SK-N-SH treated with all-trans-retinoic acid at 6 μM for 48 hours (cell line): ENCODE measurements at regions not wholly inside any gene's neighbourhood (a gene's known extent, or its start where the extent isn't known, plus 50 kb on each side); places are given as distances from the start of the nearest gene placed in this dataset.

ENCODE experiments used
- ATAC-seq: fragments of 200-7000 bp; cut with Tn5 transposase; 3 replicates; pipeline ENCODE4 v1.9.1; 2020; ENCODE audit warnings: mild to moderate bottlenecking, moderate library complexity
- ARNTL ChIP-seq: fragments of 450-650 bp; formaldehyde crosslinking; IDR thresholded peaks from 2 replicates; pipeline ENCODE4 v1.5.0; 2020; ENCODE audit warnings: low read depth, mild to moderate bottlenecking, moderate library complexity, borderline replicate concordance
- BACH2 ChIP-seq: fragments of 250-450 bp; sonication (Bioruptor Pico); IDR thresholded peaks from 2 replicates; pipeline ENCODE4 v1.9.0; 2021; ENCODE audit warnings: mild to moderate bottlenecking, borderline replicate concordance
- CSDC2 ChIP-seq: fragments of 250-450 bp; sonication (Bioruptor Pico); IDR thresholded peaks from 2 replicates; pipeline ENCODE4 v1.5.0; 2020; ENCODE audit warnings: mild to moderate bottlenecking, moderate library complexity
- CSRNP3 ChIP-seq: fragments of 250-450 bp; sonication (Bioruptor Pico); IDR thresholded peaks from 2 replicates; pipeline ENCODE4 v1.5.1; 2021; ENCODE audit warnings: mild to moderate bottlenecking, moderate library complexity
- ESRRG ChIP-seq: fragments of 250-450 bp; sonication (Bioruptor Pico); IDR thresholded peaks from 2 replicates; pipeline ENCODE4 v1.6.1; 2021; ENCODE audit warnings: mild to moderate bottlenecking
- GLIS3 ChIP-seq: fragments of 250-450 bp; sonication (Bioruptor Pico); IDR thresholded peaks from 2 replicates; pipeline ENCODE4 v1.5.0; 2020; ENCODE audit warnings: mild to moderate bottlenecking, moderate library complexity
- ISL1 ChIP-seq: fragments of 250-450 bp; sonication (Bioruptor Pico); IDR thresholded peaks from 2 replicates; pipeline ENCODE4 v2.1.2; 2022; ENCODE audit warnings: mild to moderate bottlenecking, moderate library complexity
- OSR1 ChIP-seq: fragments of 250-450 bp; sonication (Bioruptor Pico); IDR thresholded peaks from 2 replicates; pipeline ENCODE4 v1.8.0; 2022; ENCODE audit warnings: moderate library complexity, mild to moderate bottlenecking, inconsistent platforms
- PPARA ChIP-seq: fragments of 250-450 bp; sonication (Bioruptor Pico); IDR thresholded peaks from 2 replicates; pipeline ENCODE4 v1.5.0; 2020; ENCODE audit warnings: mild to moderate bottlenecking, borderline replicate concordance
- SNAI2 ChIP-seq: fragments of 250-450 bp; sonication (Bioruptor Pico); IDR thresholded peaks from 2 replicates; pipeline ENCODE4 v1.5.0; 2020; ENCODE audit warnings: mild to moderate bottlenecking, moderate library complexity
- TOX ChIP-seq: fragments of 250-450 bp; sonication (Bioruptor Pico); IDR thresholded peaks from 2 replicates; pipeline ENCODE4 v1.8.0; 2021; ENCODE audit warnings: mild to moderate bottlenecking, moderate library complexity, borderline replicate concordance
- ZC3H10 ChIP-seq: fragments of 250-450 bp; sonication (Bioruptor Pico); IDR thresholded peaks from 2 replicates; pipeline ENCODE4 v1.5.1; 2021; ENCODE audit warnings: mild to moderate bottlenecking, moderate library complexity
- ZFP3 ChIP-seq: fragments of 250-450 bp; sonication (Bioruptor Pico); IDR thresholded peaks from 2 replicates; pipeline ENCODE4 v1.5.0; 2020; ENCODE audit warnings: mild to moderate bottlenecking, moderate library complexity
- ZFP30 ChIP-seq: fragments of 450-650 bp; formaldehyde crosslinking; IDR thresholded peaks from 2 replicates; pipeline ENCODE4 v1.5.0; 2022; ENCODE audit warnings: mild to moderate bottlenecking, moderate library complexity
- ZNF565 ChIP-seq: fragments of 450-650 bp; formaldehyde crosslinking; conservative IDR thresholded peaks from 2 replicates; pipeline ENCODE4 v1.5.0; 2020; ENCODE audit warnings: low read depth, mild to moderate bottlenecking, moderate library complexity
- ZNF70 ChIP-seq: fragments of 450-650 bp; formaldehyde crosslinking; IDR thresholded peaks from 2 replicates; pipeline ENCODE4 v1.5.0; 2020; ENCODE audit warnings: mild to moderate bottlenecking, moderate library complexity
- ZNF8 ChIP-seq: fragments of 450-650 bp; formaldehyde crosslinking; IDR thresholded peaks from 2 replicates; pipeline ENCODE4 v1.5.0; 2020; ENCODE audit warnings: mild to moderate bottlenecking, moderate library complexity
- TF ChIP-seq, protein P1 (sequence below): fragments of 250-450 bp; sonication (Bioruptor Pico); IDR thresholded peaks from 2 replicates; pipeline ENCODE4 v1.8.0; 2021; ENCODE audit warnings: low read depth, mild to moderate bottlenecking, moderate library complexity, borderline replicate concordance
- TF ChIP-seq, protein P2 (sequence below): fragments of 250-450 bp; sonication (Bioruptor Pico); IDR thresholded peaks from 2 replicates; pipeline ENCODE4 v1.8.0; 2020; ENCODE audit warnings: mild to moderate bottlenecking, moderate library complexity, borderline replicate concordance
- TF ChIP-seq, protein P3 (sequence below): fragments of 250-450 bp; sonication (Bioruptor Pico); IDR thresholded peaks from 2 replicates; pipeline ENCODE4 v1.5.1; 2020; ENCODE audit warnings: low read depth, mild to moderate bottlenecking, moderate library complexity
- TF ChIP-seq, protein P4 (sequence below): fragments of 250-450 bp; sonication (Bioruptor Pico); IDR thresholded peaks from 2 replicates; pipeline ENCODE4 v1.5.0; 2020; ENCODE audit warnings: mild to moderate bottlenecking, moderate library complexity

GRCh38 chr11:97862021-97862420 is 1158.7 kb upstream of the CNTN5 start:
- TF ChIP-seq ZFP3 (no peak), ZNF70 (CRISPR knock-in tag) (no peak), CSRNP3 (CRISPR knock-in tag) (no peak), OSR1 (CRISPR knock-in tag) (no peak), ZFP30 (CRISPR knock-in tag) (no peak), GLIS3 (no peak), ZNF8 (CRISPR knock-in tag) (no peak), ZC3H10 (CRISPR knock-in tag) (no peak), PPARA (no peak), ARNTL (CRISPR knock-in tag) (no peak), ZNF565 (no peak), ESRRG (CRISPR knock-in tag) (no peak), TOX (CRISPR knock-in tag) (no peak), CSDC2 (CRISPR knock-in tag) (no peak), BACH2 (no peak)
- TF ChIP-seq, protein P1, sequence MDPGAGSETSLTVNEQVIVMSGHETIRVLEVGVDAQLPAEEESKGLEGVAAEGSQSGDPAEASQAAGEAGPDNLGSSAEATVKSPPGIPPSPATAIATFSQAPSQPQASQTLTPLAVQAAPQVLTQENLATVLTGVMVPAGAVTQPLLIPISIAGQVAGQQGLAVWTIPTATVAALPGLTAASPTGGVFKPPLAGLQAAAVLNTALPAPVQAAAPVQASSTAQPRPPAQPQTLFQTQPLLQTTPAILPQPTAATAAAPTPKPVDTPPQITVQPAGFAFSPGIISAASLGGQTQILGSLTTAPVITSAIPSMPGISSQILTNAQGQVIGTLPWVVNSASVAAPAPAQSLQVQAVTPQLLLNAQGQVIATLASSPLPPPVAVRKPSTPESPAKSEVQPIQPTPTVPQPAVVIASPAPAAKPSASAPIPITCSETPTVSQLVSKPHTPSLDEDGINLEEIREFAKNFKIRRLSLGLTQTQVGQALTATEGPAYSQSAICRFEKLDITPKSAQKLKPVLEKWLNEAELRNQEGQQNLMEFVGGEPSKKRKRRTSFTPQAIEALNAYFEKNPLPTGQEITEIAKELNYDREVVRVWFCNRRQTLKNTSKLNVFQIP (CRISPR knock-in tag), result no peak
- TF ChIP-seq, protein P2, sequence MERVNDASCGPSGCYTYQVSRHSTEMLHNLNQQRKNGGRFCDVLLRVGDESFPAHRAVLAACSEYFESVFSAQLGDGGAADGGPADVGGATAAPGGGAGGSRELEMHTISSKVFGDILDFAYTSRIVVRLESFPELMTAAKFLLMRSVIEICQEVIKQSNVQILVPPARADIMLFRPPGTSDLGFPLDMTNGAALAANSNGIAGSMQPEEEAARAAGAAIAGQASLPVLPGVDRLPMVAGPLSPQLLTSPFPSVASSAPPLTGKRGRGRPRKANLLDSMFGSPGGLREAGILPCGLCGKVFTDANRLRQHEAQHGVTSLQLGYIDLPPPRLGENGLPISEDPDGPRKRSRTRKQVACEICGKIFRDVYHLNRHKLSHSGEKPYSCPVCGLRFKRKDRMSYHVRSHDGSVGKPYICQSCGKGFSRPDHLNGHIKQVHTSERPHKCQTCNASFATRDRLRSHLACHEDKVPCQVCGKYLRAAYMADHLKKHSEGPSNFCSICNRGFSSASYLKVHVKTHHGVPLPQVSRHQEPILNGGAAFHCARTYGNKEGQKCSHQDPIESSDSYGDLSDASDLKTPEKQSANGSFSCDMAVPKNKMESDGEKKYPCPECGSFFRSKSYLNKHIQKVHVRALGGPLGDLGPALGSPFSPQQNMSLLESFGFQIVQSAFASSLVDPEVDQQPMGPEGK, result no peak
- TF ChIP-seq, protein P3, sequence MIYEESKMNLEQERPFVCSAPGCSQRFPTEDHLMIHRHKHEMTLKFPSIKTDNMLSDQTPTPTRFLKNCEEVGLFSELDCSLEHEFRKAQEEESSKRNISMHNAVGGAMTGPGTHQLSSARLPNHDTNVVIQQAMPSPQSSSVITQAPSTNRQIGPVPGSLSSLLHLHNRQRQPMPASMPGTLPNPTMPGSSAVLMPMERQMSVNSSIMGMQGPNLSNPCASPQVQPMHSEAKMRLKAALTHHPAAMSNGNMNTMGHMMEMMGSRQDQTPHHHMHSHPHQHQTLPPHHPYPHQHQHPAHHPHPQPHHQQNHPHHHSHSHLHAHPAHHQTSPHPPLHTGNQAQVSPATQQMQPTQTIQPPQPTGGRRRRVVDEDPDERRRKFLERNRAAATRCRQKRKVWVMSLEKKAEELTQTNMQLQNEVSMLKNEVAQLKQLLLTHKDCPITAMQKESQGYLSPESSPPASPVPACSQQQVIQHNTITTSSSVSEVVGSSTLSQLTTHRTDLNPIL (CRISPR knock-in tag), result no peak
- TF ChIP-seq, protein P4, sequence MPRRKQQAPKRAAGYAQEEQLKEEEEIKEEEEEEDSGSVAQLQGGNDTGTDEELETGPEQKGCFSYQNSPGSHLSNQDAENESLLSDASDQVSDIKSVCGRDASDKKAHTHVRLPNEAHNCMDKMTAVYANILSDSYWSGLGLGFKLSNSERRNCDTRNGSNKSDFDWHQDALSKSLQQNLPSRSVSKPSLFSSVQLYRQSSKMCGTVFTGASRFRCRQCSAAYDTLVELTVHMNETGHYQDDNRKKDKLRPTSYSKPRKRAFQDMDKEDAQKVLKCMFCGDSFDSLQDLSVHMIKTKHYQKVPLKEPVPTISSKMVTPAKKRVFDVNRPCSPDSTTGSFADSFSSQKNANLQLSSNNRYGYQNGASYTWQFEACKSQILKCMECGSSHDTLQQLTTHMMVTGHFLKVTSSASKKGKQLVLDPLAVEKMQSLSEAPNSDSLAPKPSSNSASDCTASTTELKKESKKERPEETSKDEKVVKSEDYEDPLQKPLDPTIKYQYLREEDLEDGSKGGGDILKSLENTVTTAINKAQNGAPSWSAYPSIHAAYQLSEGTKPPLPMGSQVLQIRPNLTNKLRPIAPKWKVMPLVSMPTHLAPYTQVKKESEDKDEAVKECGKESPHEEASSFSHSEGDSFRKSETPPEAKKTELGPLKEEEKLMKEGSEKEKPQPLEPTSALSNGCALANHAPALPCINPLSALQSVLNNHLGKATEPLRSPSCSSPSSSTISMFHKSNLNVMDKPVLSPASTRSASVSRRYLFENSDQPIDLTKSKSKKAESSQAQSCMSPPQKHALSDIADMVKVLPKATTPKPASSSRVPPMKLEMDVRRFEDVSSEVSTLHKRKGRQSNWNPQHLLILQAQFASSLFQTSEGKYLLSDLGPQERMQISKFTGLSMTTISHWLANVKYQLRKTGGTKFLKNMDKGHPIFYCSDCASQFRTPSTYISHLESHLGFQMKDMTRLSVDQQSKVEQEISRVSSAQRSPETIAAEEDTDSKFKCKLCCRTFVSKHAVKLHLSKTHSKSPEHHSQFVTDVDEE (CRISPR knock-in tag), result no peak

DNA sequence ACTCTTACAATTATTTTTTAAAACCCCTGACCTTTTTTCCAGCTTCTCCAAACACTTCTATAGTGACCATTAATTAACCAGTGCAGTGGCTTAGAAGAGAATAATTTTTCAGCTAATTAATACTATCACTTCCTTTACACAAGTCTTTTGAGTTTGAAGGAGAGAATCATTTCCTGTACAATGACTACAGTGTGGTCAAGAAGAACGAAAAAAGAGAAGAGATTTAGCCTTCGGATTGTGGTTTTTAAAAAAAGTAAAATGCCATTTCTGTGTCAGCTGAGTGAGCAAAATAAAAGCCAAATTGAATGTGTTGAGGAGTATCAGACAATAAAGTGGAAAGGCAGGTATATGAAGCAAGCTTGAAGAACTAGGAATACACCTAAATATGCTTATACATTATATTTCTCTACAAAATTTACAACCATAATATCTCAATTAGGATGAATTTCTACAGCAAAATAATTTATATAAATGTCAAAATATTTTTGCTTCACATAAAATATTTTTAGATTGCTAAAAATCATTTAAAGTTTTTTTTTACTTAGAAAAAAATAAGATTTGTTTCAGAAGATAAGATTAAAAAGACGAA is 1155.2 kb upstream of the CNTN5 start:
- no peak for ATAC-seq
- TF ChIP-seq, protein P1 (CRISPR knock-in tag), result no peak
- no peak for TF ChIP-seq ISL1
- no peak for TF ChIP-seq ARNTL (CRISPR knock-in tag)
- TF ChIP-seq BACH2, result no peak
- TF ChIP-seq CSDC2 (CRISPR knock-in tag), result no peak
- TF ChIP-seq ESRRG (CRISPR knock-in tag), result no peak
- no peak for TF ChIP-seq GLIS3
- no peak for TF ChIP-seq ZNF565
- no peak for TF ChIP-seq ZNF70 (CRISPR knock-in tag)
- TF ChIP-seq SNAI2 (CRISPR knock-in tag), result no peak
- TF ChIP-seq, protein P4 (CRISPR knock-in tag), result no peak
- no peak for TF ChIP-seq CSRNP3 (CRISPR knock-in tag)
- TF ChIP-seq, all 23 proteins: peak for 0

More at GRCh38 chr11:97862021-97862420, 1158.7 kb upstream of the CNTN5 start:
- ATAC-seq, result no peak
